DMS 273 treated with DMSO at 0.1 percent for 48 hours (cell line): ENCODE measurements at regions not wholly inside any gene's neighbourhood (a gene's known extent, or its start where the extent isn't known, plus 50 kb on each side); places are given as distances from the start of the nearest gene placed in this dataset.

ENCODE experiments used
- DNase-seq: peaks from one replicate; lab custom pipeline; 2025; lab: John Stamatoyannopoulos, UW

- no peak for DNase-seq
Observed at GRCh38 chr2:15780912-15781574, 159.3 kb upstream of the MYCN start.

GRCh38 chr2:15782009-15782751 is 158.2 kb upstream of the MYCN start:
- no peak for DNase-seq

GRCh38 chr2:15782769-15783294 is 157.5 kb upstream of the MYCN start:
- DNase-seq, result no peak

DNA sequence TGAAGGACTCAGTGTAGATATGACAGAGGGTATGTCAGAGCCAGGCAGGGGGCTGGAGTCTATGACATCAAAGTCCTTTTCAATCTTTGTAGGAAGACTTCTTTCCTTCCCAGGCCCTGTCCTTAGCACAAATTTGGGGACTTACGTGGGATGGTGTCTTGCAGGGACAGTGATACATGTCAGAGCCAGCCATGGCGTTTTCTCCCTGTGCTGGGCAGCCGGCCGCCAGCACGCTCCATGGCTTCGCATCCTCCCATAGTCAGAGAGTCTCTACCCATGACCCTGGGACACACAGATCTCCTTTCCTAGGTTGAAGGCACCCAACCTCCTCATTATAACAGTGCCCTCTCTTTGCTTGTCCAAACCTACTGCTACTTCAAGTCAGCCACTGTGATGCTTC is 156.9 kb upstream of the MYCN start:
- no peak for DNase-seq

DNA sequence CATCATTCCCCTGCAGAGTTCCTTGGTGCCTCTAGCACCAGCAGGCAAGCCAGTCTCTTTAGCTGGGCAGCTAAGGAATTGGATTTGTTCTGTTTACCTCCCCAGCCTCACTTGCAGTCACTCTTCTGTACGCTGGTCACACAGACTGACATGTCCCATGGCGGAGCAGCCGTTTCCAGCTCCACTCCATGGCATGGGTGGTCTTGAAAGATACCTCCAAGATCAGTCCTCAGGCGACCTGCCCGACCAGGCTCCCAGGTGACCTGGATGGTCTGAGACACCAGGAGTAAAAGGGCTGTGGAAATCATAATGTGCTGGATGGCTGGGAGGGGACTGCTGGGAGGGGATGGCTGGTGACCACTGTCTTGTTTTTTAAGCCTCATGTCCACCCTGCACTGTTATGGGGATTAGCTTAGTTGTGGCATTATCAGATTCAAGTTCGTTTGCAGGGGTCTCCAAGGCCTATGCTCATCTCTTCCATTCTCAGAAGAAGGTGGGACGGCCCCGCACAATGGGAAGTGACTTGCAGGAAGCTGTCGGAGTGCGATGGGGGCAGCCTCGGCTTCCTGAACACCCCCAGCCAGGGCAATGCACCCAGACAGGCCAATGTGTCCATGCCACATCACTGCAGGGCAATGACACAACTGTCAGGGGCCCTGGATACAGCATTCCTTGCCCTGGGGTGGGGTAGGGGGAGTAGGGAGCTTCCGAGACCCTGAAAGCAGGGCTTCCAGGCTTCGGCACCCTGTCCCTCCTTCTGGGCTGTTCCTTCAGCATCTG is 156.1 kb upstream of the MYCN start:
- no peak for DNase-seq

GRCh38 chr2:15784886-15785801 is 155.2 kb upstream of the MYCN start:
- no peak for DNase-seq

DNA sequence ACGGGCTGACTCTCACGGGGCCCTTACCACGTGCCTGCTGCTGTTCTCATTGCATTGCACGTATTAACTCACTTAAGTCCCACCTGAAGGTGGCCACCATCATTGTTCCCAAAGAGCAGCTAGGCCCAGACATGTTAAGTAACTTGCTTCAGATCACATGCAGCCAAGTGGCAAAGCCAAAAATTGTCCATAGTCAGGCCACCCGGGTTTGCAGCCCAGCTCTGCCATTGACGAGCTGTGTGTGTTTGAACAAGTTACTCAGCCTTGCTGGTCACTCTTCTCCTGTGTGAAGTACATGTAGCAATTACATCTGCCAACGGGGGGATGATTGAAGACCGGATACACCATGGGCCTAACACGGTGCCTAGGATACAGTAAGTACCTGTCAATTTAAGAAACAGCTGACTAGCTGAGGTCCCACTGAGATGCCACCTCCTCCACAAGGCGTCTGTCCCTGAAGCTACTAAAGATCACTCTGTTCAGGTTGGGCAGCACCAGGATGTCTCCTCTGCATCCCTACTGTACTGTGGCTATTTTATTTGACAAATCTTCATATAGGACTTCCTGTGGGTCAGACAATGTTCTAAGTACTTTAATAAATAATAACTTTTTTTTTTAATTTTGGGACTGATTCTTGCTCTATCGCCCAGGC is 154.2 kb upstream of the MYCN start:
- no peak for DNase-seq

DNA sequence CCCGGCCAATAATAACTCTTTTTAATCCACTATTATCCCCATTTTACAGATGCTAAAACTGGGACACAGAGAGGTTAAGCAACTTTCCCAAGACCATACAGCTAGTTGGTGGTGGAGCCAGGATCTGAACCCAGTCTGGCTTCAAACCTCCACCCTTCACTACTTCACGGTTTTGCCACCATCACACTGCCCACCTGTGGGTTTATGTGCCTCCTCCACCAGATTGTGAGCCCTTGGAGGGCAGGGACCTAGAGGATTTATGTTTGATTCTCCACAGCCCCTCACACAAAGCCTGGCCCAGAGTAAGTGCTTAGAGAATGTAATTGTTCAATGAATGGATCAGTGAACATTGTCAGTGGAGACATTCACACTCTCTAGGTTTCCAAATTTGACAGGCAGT is 153.4 kb upstream of the MYCN start:
- no peak for DNase-seq

DNA sequence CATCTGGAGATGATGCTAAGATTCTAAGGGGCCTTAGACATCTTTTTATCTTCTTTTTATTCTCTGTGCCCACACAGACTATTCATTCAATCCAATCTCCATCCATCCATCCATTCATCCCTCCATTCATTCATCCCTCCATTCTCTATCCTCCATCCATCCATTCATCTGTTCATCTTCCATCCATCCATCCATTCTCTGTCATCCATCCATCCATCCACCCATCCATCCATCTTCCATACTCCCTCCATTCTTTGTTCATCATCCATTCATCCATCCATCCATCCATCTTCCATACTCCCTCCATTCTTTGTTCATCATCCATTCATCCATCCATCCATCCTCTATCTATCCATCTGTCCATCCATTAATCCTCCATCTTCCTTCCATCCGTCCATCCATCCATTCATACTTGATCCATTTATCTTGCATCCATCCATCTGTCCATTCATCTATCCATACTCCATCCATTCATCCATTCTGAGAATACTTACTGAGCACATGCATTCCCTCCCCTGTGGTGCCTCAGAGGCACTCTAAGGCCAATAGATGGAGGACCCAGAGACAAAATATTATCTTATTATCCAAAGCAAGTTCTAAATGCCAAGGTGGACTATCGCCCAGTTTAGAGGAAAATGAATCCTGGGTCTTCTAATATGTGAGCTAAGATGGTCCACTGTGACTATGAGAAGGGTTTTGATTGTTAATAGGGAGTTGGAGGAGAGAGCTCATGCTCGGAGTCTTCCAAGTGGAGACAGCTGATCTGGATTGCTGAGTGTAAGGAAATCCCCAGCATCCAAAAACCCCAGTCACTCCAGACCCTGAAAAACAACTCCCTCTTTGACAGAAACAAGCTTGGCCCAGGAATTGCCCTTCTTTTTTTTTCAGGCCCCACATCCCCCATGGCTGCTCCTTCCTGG is 152.6 kb upstream of the MYCN start:
- DNase-seq, result no peak

DNA sequence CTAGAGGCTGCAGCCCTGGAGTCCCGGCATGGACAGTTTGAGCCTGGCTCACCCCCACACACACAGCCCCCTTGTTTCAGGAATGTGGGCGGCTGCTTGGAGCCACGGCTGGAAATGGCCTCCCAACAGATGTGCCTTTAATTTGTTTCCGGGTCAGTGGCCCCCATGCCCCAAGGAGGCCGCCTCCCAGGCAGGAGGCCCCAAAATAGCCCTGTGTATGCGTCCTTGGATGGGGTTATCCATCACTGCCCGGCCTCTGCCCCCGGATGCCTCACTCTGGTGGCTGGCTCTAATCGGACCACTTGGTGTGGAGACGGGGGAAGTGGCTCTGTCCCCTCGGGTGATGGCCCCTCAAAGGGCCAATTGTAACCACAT is 151.9 kb upstream of the MYCN start:
- DNase-seq, result no peak

DNA sequence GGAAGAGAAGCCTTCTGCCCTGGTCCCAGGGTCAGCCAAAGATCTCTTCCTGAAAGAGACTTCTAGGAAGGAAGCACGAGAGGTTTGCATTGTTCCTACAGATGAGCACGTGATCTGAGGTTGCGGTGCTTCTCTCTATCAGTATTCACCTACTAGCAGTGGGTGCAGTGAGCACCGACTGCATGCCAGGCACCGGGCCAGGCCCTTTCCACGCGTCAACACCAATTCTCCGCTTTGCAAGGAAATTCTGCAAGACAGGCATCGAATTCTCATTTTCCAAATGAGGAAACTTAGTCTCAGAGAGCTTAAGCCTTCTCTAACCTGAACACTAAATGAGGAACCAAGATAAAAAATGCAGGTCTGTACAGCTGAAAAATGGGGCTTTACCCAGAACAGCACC is 151.5 kb upstream of the MYCN start:
- DNase-seq, result no peak

GRCh38 chr2:15789381-15790062 is 150.8 kb upstream of the MYCN start:
- DNase-seq, result no peak

DNA sequence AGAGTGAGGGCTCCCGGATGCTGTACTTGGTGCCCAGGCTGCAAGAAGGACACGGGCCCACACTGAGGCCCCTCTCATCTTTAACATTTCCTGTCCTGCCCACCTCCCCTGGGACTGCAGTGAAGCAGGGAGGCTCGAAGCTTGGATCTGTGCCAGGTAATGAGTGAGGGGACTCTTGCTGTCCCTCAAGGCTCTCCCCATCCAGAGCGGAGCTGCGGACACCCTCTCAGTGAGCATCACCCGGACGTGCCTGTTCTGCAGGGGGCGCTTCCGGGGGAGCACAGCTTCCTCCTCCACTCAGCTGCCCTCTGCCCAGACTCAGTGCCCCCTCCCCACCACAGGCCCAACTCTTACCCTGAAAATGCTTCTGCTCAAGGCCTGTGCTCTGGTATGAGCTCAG is 150.0 kb upstream of the MYCN start:
- DNase-seq, result no peak

GRCh38 chr2:15790838-15791237 is 149.5 kb upstream of the MYCN start:
- DNase-seq, result no peak

GRCh38 chr2:15791294-15791693 is 149.1 kb upstream of the MYCN start:
- DNase-seq, result no peak

DNA sequence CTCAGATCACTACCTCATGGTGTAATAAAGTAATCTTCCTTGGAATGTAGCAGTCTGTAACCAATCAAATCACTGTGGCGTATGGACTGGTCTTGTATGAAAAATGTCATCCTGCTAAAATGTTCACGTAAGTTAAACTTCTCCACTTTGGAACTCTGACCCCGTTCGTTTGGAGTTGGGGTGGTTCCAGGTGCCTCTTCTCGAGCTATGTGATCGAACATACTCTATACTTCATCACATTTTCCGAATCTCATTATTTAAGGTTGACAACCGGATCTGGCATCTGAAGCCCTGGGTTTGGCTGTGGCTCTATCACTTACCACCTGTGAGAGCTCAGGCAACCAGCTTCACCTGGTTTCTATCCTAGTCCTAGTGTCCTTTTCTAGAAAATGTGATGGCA is 148.0 kb upstream of the MYCN start:
- no peak for DNase-seq

DNA sequence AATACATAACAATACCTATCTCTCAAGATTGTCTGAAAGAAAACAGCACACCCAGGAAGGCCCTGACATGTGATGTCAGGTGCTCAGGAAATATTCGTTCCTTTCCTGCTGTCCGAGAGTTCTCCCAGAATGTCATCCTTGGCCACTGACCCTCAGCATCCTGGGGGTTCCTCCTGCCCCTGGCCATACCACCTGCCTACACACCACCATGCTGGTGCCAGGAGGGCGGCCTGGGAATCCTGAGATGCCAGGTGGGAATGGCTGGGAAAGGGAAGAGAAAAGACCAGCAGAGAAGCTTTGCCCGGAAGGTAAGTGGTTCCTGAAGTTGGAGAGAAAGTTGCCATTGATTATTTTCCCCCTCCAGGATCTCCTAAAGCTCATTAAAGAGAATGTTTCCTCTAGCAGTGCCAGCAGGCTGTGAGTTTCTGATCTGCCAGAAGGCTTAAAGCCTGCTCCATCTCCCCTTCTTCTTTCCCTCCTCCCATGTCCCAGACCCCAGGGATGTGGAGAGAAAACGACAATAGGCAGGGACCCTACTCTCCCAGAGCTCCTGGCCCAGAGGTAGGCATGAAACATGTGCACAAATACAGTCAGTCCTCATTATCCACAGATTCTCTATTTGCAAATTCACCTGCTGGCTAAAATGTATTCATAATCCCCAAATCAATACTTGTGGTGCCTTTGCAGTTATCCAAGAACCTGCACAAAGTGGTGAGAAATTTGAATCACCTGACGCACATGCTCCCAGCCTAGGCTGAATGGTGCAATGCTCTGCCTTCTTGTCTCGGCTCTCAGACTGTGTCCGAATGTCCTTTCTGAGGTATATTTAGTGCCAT is 147.1 kb upstream of the MYCN start:
- no peak for DNase-seq

DNA sequence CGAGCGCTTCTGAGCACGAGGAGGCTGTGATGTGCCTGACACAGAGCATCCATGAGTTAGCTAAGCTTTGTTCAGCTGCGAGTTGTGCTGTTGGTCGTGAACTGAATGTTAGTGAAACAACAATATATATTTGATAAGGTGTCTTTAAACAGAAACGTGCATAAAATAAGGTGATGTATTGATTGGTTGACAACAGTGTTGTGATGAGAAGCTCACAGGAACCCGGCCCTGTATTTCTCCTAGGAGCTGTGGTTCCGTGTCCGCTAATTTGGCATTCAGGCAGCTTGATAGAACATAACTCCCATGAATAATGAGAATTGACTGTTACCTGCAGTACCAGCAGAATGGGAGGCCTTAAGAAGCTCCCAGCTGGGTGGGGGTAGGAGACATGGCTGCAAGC is 146.4 kb upstream of the MYCN start:
- no peak for DNase-seq
